ENCODE measurements at regions not wholly inside any gene's neighbourhood (a gene's known extent, or its start where the extent isn't known, plus 50 kb on each side); places are given as distances from the start of the nearest gene placed in this dataset.

- no peak for TF ChIP-seq CTCF (IDR thresholded peaks at IDR 0.05)
- TF ChIP-seq POLR2A (IDR thresholded peaks at IDR 0.05) = no peak
These were observed 129.0 kb downstream of the HERPUD2 start for GRCh38 chr7:35565927-35566326.
